SK-N-SH (cell line): ENCODE measurements at regions not wholly inside any gene's neighbourhood (a gene's known extent, or its start where the extent isn't known, plus 50 kb on each side); places are given as distances from the start of the nearest gene placed in this dataset.

ENCODE experiments used
- CTCF ChIA-PET: fragments of 300-600, 350-600 bp; formaldehyde crosslinking; extraction: SDS; loops from one replicate; lab custom pipeline; 2021; lab: Yijun Ruan, JAX
- POLR2A ChIA-PET: fragments of 350-600 bp; sonication (Branson Sonifier 250); formaldehyde crosslinking; extraction: SDS; loops from one replicate; lab custom pipeline; 2020; ENCODE audit warnings: antibody characterized with exemption, inconsistent platforms; lab: Yijun Ruan, JAX
- DNase-seq: peaks from one replicate; pipeline ENCODE4 v3.0.0; 2012
- H2AFZ ChIP-seq: fragments of 200-600 bp; sonication (generic); 2 replicates; pipeline ENCODE4 v1.8.1; 2016; ENCODE audit warnings: antibody characterized with exemption, mild to moderate bottlenecking, low read depth
- H3F3A ChIP-seq: fragments of 200-600 bp; sonication (generic); replicated peaks from 2 replicates; pipeline ENCODE3; 2016; ENCODE audit warnings: antibody characterized with exemption, mild to moderate bottlenecking; ENCODE audit not compliant: insufficient read depth
- H3K27ac ChIP-seq, 2 experiments: fragments of 200-500 bp in 1 of 2; fragments of 200-600 bp in 1 of 2; sonication (Bioruptor generic) in 1 of 2; sonication (generic), shearing (Covaris generic) in 1 of 2; 2 replicates each; pipeline versions ENCODE4 v1.5.1 to v1.6.1; 2014 to 2016; ENCODE audit warnings: low read depth in 2 of 2, inconsistent platforms in 1 of 2, low read length in 1 of 2, mild to moderate bottlenecking in 1 of 2, mixed read lengths in 1 of 2
- H3K27me3 ChIP-seq: fragments of 200-600 bp; sonication (generic), shearing (Covaris generic); 2 replicates; pipeline ENCODE4 v1.6.1; 2016; ENCODE audit warnings: mixed run types; ENCODE audit not compliant: insufficient read depth
- H3K36me3 ChIP-seq, 2 experiments: fragments of 200-500 bp in 1 of 2; fragments of 200-600 bp in 1 of 2; sonication (Bioruptor generic) in 1 of 2; sonication (generic) in 1 of 2; replicated peaks in 1 of 2; 2 replicates each; pipeline versions ENCODE3 to v1.5.1; 2014 to 2016; ENCODE audit warnings: low read length in 1 of 2, mild to moderate bottlenecking in 1 of 2; ENCODE audit not compliant: insufficient read depth in 2 of 2, control insufficient read depth in 1 of 2
- H3K4me1 ChIP-seq, 2 experiments: fragments of 200-500 bp in 1 of 2; fragments of 200-600 bp in 1 of 2; sonication (Bioruptor generic) in 1 of 2; sonication (generic), shearing (Covaris generic) in 1 of 2; 2 replicates each; pipeline versions ENCODE4 v1.5.1 to v1.6.1; 2014 to 2016; ENCODE audit warnings: low read depth in 1 of 2, low read length in 1 of 2, mixed run types in 1 of 2; ENCODE audit not compliant: insufficient read depth in 2 of 2, control insufficient read depth in 1 of 2
- H3K4me2 ChIP-seq: fragments of 200-600 bp; sonication (generic), shearing (Covaris generic); 2 replicates; pipeline ENCODE4 v1.6.1; 2017; ENCODE audit warnings: mixed run types
- H3K4me3 ChIP-seq, 2 experiments: fragments of 200-500 bp in 1 of 2; fragments of 200-600 bp in 1 of 2; sonication (Bioruptor generic) in 1 of 2; sonication (generic), shearing (Covaris generic) in 1 of 2; 2 replicates each; pipeline versions ENCODE4 v1.5.1 to v1.8.1; 2014 to 2016; ENCODE audit warnings: low read depth in 2 of 2, inconsistent platforms in 1 of 2, low read length in 1 of 2, mild to moderate bottlenecking in 1 of 2, mixed read lengths in 1 of 2, moderate library complexity in 1 of 2
- H3K79me2 ChIP-seq: fragments of 200-600 bp; sonication (generic); 2 replicates; pipeline ENCODE4 v1.8.1; 2017; ENCODE audit warnings: mild to moderate bottlenecking; ENCODE audit not compliant: insufficient read depth
- H3K9ac ChIP-seq: fragments of 200-600 bp; sonication (generic); 2 replicates; pipeline ENCODE4 v1.6.1; 2017; ENCODE audit warnings: mixed run types
- H3K9me2 ChIP-seq: fragments of 200-600 bp; sonication (generic); 2 replicates; pipeline ENCODE4 v1.6.1; 2017; ENCODE audit warnings: mixed run types
- H3K9me3 ChIP-seq: fragments of 200-600 bp; sonication (generic); 2 replicates; pipeline ENCODE4 v1.6.1; 2017; ENCODE audit warnings: mixed run types, mild to moderate bottlenecking, moderate library complexity
- H4K20me1 ChIP-seq: fragments of 200-600 bp; sonication (generic); 2 replicates; pipeline ENCODE4 v1.6.1; 2017; ENCODE audit warnings: mild to moderate bottlenecking, mixed run types; ENCODE audit not compliant: insufficient read depth
- EP300 ChIP-seq, 2 experiments: IDR thresholded peaks; 2 replicates each; pipeline versions ENCODE4 v1.4.0 to v1.6.1; 2012; ENCODE audit warnings: borderline replicate concordance in 1 of 2, low read depth in 1 of 2, low read length in 1 of 2
- EZH2phosphoT487 ChIP-seq: fragments of 200-600 bp; sonication (generic); IDR thresholded peaks from 2 replicates; pipeline ENCODE4 v1.6.1; 2017; ENCODE audit warnings: low read depth, mixed run types, mild to moderate bottlenecking, antibody characterized with exemption, moderate library complexity, borderline replicate concordance
- FOSL2 ChIP-seq: IDR thresholded peaks from 2 replicates; pipeline ENCODE4 v1.4.0; 2012; ENCODE audit warnings: low read depth, mild to moderate bottlenecking, moderate library complexity, borderline replicate concordance
- FOXJ3 ChIP-seq: sonication (generic); formaldehyde crosslinking; IDR thresholded peaks from 2 replicates; pipeline ENCODE4 v1.5.1; 2020; ENCODE audit warnings: mild to moderate bottlenecking, missing genetic modification reagents
- GATA2 ChIP-seq: sonication (generic); formaldehyde crosslinking; IDR thresholded peaks from 2 replicates; pipeline ENCODE4 v1.5.0; 2020; ENCODE audit warnings: mild to moderate bottlenecking, missing genetic modification reagents
- NFIC ChIP-seq: IDR thresholded peaks from 2 replicates; pipeline ENCODE4 v1.4.0; 2012; ENCODE audit warnings: borderline replicate concordance
- RCOR1 ChIP-seq: fragments of 150-350 bp; IDR thresholded peaks from 2 replicates; pipeline ENCODE4 v1.6.1; 2017; ENCODE audit warnings: antibody characterized with exemption, low read length
- RFX5 ChIP-seq: IDR thresholded peaks from 2 replicates; pipeline ENCODE4 v1.6.1; 2012; ENCODE audit warnings: mild to moderate bottlenecking, improper control_type of control experiment, low read length
- RXRA ChIP-seq: IDR thresholded peaks from 2 replicates; pipeline ENCODE4 v1.4.0; 2012; ENCODE audit warnings: low read depth, mild to moderate bottlenecking, borderline replicate concordance
- SIN3A ChIP-seq: IDR thresholded peaks from 2 replicates; pipeline ENCODE4 v1.6.1; 2012; ENCODE audit warnings: low read depth, mild to moderate bottlenecking, low read length, moderate library complexity, borderline replicate concordance
- SMC3 ChIP-seq: IDR thresholded peaks from 2 replicates; pipeline ENCODE4 v1.6.1; 2012; ENCODE audit warnings: low read depth, low read length, improper control_type of control experiment
- ZBTB33 ChIP-seq: IDR thresholded peaks from 2 replicates; pipeline ENCODE4 v1.4.0; 2012; ENCODE audit warnings: low read depth, borderline replicate concordance
- TF ChIP-seq, protein P1 (sequence below): fragments of 150-350 bp; IDR thresholded peaks from 2 replicates; pipeline ENCODE4 v1.6.1; 2016; ENCODE audit warnings: mild to moderate bottlenecking, low read depth, low read length
- TF ChIP-seq, protein P2 (sequence below): IDR thresholded peaks from 2 replicates; pipeline ENCODE4 v1.4.0; 2012; ENCODE audit warnings: low read depth
- TF ChIP-seq, protein P3 (sequence below): IDR thresholded peaks from 2 replicates; pipeline ENCODE4; 2012

GRCh38 chr2:81647715-81648230, 1343.2 kb upstream of the LRRTM1 start:
- TF ChIP-seq, protein P1, sequence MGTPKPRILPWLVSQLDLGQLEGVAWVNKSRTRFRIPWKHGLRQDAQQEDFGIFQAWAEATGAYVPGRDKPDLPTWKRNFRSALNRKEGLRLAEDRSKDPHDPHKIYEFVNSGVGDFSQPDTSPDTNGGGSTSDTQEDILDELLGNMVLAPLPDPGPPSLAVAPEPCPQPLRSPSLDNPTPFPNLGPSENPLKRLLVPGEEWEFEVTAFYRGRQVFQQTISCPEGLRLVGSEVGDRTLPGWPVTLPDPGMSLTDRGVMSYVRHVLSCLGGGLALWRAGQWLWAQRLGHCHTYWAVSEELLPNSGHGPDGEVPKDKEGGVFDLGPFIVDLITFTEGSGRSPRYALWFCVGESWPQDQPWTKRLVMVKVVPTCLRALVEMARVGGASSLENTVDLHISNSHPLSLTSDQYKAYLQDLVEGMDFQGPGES = no peak
- TF ChIP-seq EZH2phosphoT487 (no peak), SIN3A (no peak), NFIC (no peak), SMC3 (no peak), ZBTB33 (no peak), RXRA (no peak), EP300 (IDR thresholded peaks at IDR 0.05; ENCODE audit: borderline replicate concordance in 1 of 2, low read depth in 1 of 2, low read length in 1 of 2) (no peak), RFX5 (no peak), FOSL2 (no peak), RCOR1 (no peak), GATA2 (CRISPR knock-in tag) (no peak), FOXJ3 (CRISPR knock-in tag) (no peak)
- TF ChIP-seq, protein P2, sequence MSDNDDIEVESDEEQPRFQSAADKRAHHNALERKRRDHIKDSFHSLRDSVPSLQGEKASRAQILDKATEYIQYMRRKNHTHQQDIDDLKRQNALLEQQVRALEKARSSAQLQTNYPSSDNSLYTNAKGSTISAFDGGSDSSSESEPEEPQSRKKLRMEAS = no peak
- TF ChIP-seq, protein P3, sequence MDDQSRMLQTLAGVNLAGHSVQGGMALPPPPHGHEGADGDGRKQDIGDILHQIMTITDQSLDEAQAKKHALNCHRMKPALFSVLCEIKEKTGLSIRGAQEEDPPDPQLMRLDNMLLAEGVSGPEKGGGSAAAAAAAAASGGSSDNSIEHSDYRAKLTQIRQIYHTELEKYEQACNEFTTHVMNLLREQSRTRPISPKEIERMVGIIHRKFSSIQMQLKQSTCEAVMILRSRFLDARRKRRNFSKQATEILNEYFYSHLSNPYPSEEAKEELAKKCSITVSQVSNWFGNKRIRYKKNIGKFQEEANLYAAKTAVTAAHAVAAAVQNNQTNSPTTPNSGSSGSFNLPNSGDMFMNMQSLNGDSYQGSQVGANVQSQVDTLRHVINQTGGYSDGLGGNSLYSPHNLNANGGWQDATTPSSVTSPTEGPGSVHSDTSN = no peak
- Histone ChIP-seq H3K9me2 (no peaks in the 10 kb centered on the region), H3K4me3 (no peak overlapping the region), H3K79me2 (no peaks in the 10 kb centered on the region), H3K36me3 (no peaks in the 10 kb centered on the region), H2AFZ (no peak overlapping the region), H3K9me3 (no peaks in the 10 kb centered on the region), H3K27me3 (no peaks in the 10 kb centered on the region), H3K27ac (no peak overlapping the region), H3K4me1 (no peaks in the 10 kb centered on the region), H3F3A (no peaks in the 10 kb centered on the region), H3K9ac (no peak overlapping the region), H3K4me2 (no peak overlapping the region), H4K20me1 (no peaks in the 10 kb centered on the region)
- POLR2A ChIA-PET = no interaction called here
- DNase-seq = no peak
- CTCF ChIA-PET = no interaction called here
